Loucy (cell line): ENCODE measurements at regions not wholly inside any gene's neighbourhood (a gene's known extent, or its start where the extent isn't known, plus 50 kb on each side); places are given as distances from the start of the nearest gene placed in this dataset.

Source experiments
- CTCF ChIP-seq: fragments of 200-600 bp; sonication (generic); conservative IDR thresholded peaks from 2 replicates; pipeline ENCODE4 v1.5.1; 2014; ENCODE audit warnings: mild to moderate bottlenecking, antibody characterized with exemption, low read length
- EZH2phosphoT487 ChIP-seq: fragments of 200-600 bp; IDR thresholded peaks from 2 replicates; pipeline ENCODE4 v1.6.1; 2018; ENCODE audit warnings: antibody characterized with exemption, mild to moderate bottlenecking, moderate library complexity, borderline replicate concordance

- TF ChIP-seq CTCF (no peak), EZH2phosphoT487 (no peak)
These were observed 476.0 kb downstream of the CSNK1G3 start for GRCh38 chr5:123987956-123988355.
